Neuronal stem cell (in vitro differentiated cells): ENCODE measurements at regions not wholly inside any gene's neighbourhood (a gene's known extent, or its start where the extent isn't known, plus 50 kb on each side); places are given as distances from the start of the nearest gene placed in this dataset.

Experiments used
- DNase-seq: peaks from one replicate; pipeline ENCODE4 v3.0.0-alpha.2; 2013; ENCODE audit warnings: low spot score
- H2AFZ ChIP-seq: one replicate; pipeline ENCODE4 v1.6.1; 2013; ENCODE audit warnings: mild to moderate bottlenecking, low read length, inconsistent platforms
- H2AK5ac ChIP-seq: 2 replicates; pipeline ENCODE4 v1.6.1; 2013; ENCODE audit warnings: low read depth, mild to moderate bottlenecking, inconsistent platforms, low read length, moderate library complexity, mixed read lengths
- H2BK120ac ChIP-seq: 2 replicates; pipeline ENCODE4 v1.6.1; 2013; ENCODE audit warnings: low read depth, mild to moderate bottlenecking, inconsistent platforms, low read length, moderate library complexity, mixed read lengths
- H2BK12ac ChIP-seq: one replicate; pipeline ENCODE4 v1.6.1; 2013; ENCODE audit warnings: low read length, inconsistent platforms
- H2BK15ac ChIP-seq: 2 replicates; pipeline ENCODE4 v1.6.1; 2013; ENCODE audit warnings: mild to moderate bottlenecking, low read length, inconsistent platforms, mixed read lengths
- H2BK5ac ChIP-seq: one replicate; pipeline ENCODE4 v1.6.1; 2013; ENCODE audit warnings: inconsistent platforms, mild to moderate bottlenecking, low read length, moderate library complexity
- H3K14ac ChIP-seq: one replicate; pipeline ENCODE4 v1.6.1; 2013; ENCODE audit warnings: low read length, inconsistent platforms
- H3K18ac ChIP-seq: 2 replicates; pipeline ENCODE4 v1.6.1; 2013; ENCODE audit warnings: low read length, inconsistent platforms
- H3K23ac ChIP-seq: 2 replicates; pipeline ENCODE4 v1.6.1; 2013; ENCODE audit warnings: low read depth, mild to moderate bottlenecking, mixed read lengths, low read length, inconsistent platforms; ENCODE audit not compliant: poor library complexity
- H3K27ac ChIP-seq: replicated peaks from 3 replicates; pipeline ENCODE4 v1.5.1; 2013; ENCODE audit warnings: low read length, inconsistent platforms
- H3K27me3 ChIP-seq, 3 experiments: 2 replicates each; pipeline ENCODE4 v1.6.1; 2013; ENCODE audit warnings: low read length in 3 of 3, mild to moderate bottlenecking in 2 of 3, inconsistent platforms in 1 of 3, low read depth in 1 of 3, mixed read lengths in 1 of 3, moderate library complexity in 1 of 3; ENCODE audit not compliant: control insufficient read depth in 3 of 3, insufficient read depth in 3 of 3
- H3K36me3 ChIP-seq, 2 donors: replicated peaks in 1 of 2; 2 replicates each; pipeline ENCODE4 v1.6.1; 2013; ENCODE audit warnings: low read length in 2 of 2; ENCODE audit not compliant: control insufficient read depth in 2 of 2, insufficient read depth in 2 of 2
- H3K4ac ChIP-seq: 2 replicates; pipeline ENCODE4 v1.6.1; 2013; ENCODE audit warnings: inconsistent platforms, mild to moderate bottlenecking, low read length, moderate library complexity
- H3K4me1 ChIP-seq, 2 donors: 1 replicate in 1 of 2; 2 replicates in 1 of 2; pipeline ENCODE4 v1.6.1; 2013; ENCODE audit warnings: low read length in 2 of 2, low read depth in 1 of 2; ENCODE audit not compliant: control insufficient read depth in 2 of 2, insufficient read depth in 1 of 2
- H3K4me2 ChIP-seq: one replicate; pipeline ENCODE4 v1.6.1; 2013; ENCODE audit warnings: mild to moderate bottlenecking, low read length, inconsistent platforms; ENCODE audit not compliant: insufficient read depth, poor library complexity, severe bottlenecking
- H3K4me3 ChIP-seq, 2 donors: 2 replicates each; pipeline ENCODE4 v1.5.1; 2013; ENCODE audit warnings: low read length in 2 of 2, mild to moderate bottlenecking in 2 of 2, inconsistent platforms in 1 of 2, moderate library complexity in 1 of 2
- H3K79me1 ChIP-seq: one replicate; pipeline ENCODE4 v1.6.1; 2013; ENCODE audit warnings: low read depth, mild to moderate bottlenecking, inconsistent platforms, low read length, moderate library complexity
- H3K9ac ChIP-seq: one replicate; pipeline ENCODE4 v1.6.1; 2013; ENCODE audit warnings: mild to moderate bottlenecking, low read depth, low read length, inconsistent platforms; ENCODE audit not compliant: poor library complexity
- H3K9me3 ChIP-seq, 2 donors: replicated peaks in 1 of 2; 2 replicates each; pipeline versions ENCODE3 to v1.6.1; 2013; ENCODE audit warnings: low read length in 2 of 2, mild to moderate bottlenecking in 2 of 2, inconsistent platforms in 1 of 2, low read depth in 1 of 2, mixed read lengths in 1 of 2, moderate library complexity in 1 of 2; ENCODE audit not compliant: control insufficient read depth in 2 of 2, insufficient read depth in 1 of 2
- H4K8ac ChIP-seq: one replicate; pipeline ENCODE4 v1.6.1; 2013; ENCODE audit warnings: low read depth, mild to moderate bottlenecking, inconsistent platforms, low read length, moderate library complexity
- H4K91ac ChIP-seq: one replicate; pipeline ENCODE4 v1.6.1; 2013; ENCODE audit warnings: low read length, low read depth, mild to moderate bottlenecking, inconsistent platforms; ENCODE audit not compliant: poor library complexity
- WGBS, 2 donors: extraction: QIAGEN DNeasy Blood & Tissue Kit; methylation state at CpG; one replicate each; pipeline ENCODE4 v1.1.7; 2013; ENCODE audit warnings: missing lambda C conversion rate in 2 of 2, mixed read lengths in 1 of 2; ENCODE audit not compliant: insufficient read length in 2 of 2, insufficient replicate concordance in 1 of 2; ENCODE audit errors: extremely low coverage in 2 of 2; 5-methylcytosine and 5-hydroxymethylcytosine counted together

DNA sequence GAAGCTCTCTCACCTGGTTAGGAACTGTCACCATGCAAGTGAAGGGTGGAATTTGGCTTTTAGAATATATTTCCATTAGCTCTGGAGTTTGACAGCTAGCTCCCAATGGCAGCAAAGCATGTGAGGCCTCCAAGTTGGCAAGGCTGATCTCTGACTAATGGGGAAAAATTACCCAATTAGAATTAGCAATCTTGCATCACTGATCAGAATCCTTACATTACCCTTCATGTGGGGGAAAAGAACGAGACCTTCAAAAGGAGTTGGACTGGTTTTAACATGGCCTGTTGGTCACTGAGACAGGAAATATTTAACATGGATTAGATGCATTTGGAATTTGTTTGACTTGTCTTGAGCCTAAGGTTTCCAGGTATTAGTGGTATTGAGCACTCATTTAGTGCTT lies 192.3 kb upstream of the GDNF start:
- H3K4ac ChIP-seq = no peak overlapping the region
- H3K79me1 ChIP-seq = no peaks in the 10 kb centered on the region

DNA sequence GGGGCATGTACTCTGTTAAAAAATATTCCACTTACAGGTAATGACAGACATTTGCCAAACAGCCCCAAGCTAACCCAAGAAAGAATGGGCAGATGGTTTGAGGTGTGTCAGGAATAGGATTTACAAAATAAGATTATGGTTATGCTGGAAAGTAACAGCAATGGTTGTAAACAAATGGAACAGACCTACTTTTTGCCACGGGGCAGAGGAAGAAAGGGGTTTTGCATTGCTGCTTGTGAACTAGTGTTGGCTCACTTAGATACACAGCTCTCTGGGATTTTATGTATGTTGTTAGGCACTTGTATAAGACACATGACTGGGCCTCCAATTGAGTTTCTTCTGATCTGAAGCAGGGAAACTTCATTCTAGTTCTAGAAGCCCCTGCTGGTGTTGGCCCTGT lies 191.5 kb upstream of the GDNF start:
- Histone ChIP-seq H3K9me3 (peaks cover 0 to 3% of the 10 kb centered on the region in 2 donors), H3K23ac (no peak overlapping the region), H3K27me3 (peaks cover 0 to 3% (median 0%) of the 10 kb centered on the region in 3 experiments), H2AK5ac (no peak overlapping the region), H3K18ac (no peak overlapping the region), H3K14ac (no peak overlapping the region), H3K4me1 (no peaks in the 10 kb centered on the region), H3K4ac (no peak overlapping the region), H3K27ac (no peak overlapping the region), H2AFZ (no peak overlapping the region), H3K4me2 (no peak overlapping the region), H4K8ac (no peak overlapping the region), H4K91ac (no peak overlapping the region), H2BK120ac (no peak overlapping the region), H3K9ac (no peak overlapping the region), H3K36me3 (no peaks in the 10 kb centered on the region), H2BK12ac (no peak overlapping the region), H3K79me1 (no peaks in the 10 kb centered on the region), H2BK15ac (no peak overlapping the region), H2BK5ac (no peak overlapping the region), H3K4me3 (no peak overlapping the region)
- no peak for DNase-seq
- WGBS, 2 donors = no CpG with 5 or more reads among the region's 1 CpG

More for the DNA sequence above, 192.3 kb upstream of the GDNF start:
- no peak overlapping the region for H2AK5ac ChIP-seq
- H3K27me3 ChIP-seq = peaks cover 0 to 3% (median 0%) of the 10 kb centered on the region in 3 experiments
- H3K4me2 ChIP-seq = no peak overlapping the region
- H3K18ac ChIP-seq = no peak overlapping the region
- H3K9ac ChIP-seq = no peak overlapping the region
- H3K9me3 ChIP-seq = peaks cover 0 to 3% of the 10 kb centered on the region in 2 donors
- H2AFZ ChIP-seq = no peak overlapping the region
- H4K8ac ChIP-seq = no peak overlapping the region
- no peaks in the 10 kb centered on the region for H3K4me1 ChIP-seq
- H3K14ac ChIP-seq = no peak overlapping the region
- H3K27ac ChIP-seq = no peak overlapping the region
- no peak for DNase-seq
- H3K23ac ChIP-seq = no peak overlapping the region
- no peak overlapping the region for H3K4me3 ChIP-seq
- no peak overlapping the region for H2BK15ac ChIP-seq
- H3K36me3 ChIP-seq = no peaks in the 10 kb centered on the region
- no CpG with 5 or more reads among the region's 1 CpG for WGBS, 2 donors
- no peak overlapping the region for H4K91ac ChIP-seq
- no peak overlapping the region for H2BK120ac ChIP-seq
- no peak overlapping the region for H2BK5ac ChIP-seq
- no peak overlapping the region for H2BK12ac ChIP-seq

DNA sequence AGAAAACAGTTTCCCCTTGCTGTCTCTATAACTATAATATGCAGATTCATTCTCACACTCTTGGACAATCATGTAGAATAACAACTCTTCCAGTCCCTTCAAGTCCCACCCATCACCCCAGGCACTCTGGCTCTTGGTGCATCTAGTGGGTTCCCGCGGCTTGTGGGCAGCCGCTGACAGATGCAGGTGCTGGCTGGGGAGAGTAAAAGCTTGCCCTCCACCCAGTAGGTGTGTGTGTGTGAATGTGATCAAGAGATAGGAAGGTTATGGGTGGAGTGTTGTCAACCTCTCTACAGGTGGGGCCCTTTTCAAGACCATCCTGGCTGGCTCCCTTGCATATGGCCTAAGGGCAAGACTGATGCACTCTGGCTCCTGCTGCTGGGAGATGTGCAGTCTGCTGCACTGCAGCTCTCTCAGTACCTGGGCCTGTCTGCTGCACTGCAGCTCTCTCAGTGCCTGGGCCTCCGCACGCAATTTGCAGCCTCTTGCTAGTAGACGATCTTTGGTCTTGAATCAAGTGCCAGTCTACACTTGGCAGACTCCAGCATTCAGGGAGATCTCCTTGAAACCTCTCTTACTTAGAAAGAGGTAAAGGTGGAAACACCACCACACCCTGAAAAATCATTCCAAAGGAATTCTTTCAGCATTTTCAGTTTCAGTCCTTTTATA lies 189.7 kb upstream of the GDNF start:
- Histone ChIP-seq H2BK12ac (no peak overlapping the region), H3K9ac (no peak overlapping the region), H3K9me3 (peaks cover 0 to 3% of the 10 kb centered on the region in 2 donors), H4K8ac (no peak overlapping the region), H2AK5ac (no peak overlapping the region), H3K18ac (peak overlapping the region; percentile 45), H3K4me1 (no peaks in the 10 kb centered on the region), H2BK15ac (no peak overlapping the region), H3K23ac (no peak overlapping the region), H3K27ac (no peak overlapping the region), H4K91ac (no peak overlapping the region), H3K4ac (no peak overlapping the region), H3K27me3 (peaks cover 0 to 3% (median 0%) of the 10 kb centered on the region in 3 experiments), H2BK120ac (no peak overlapping the region), H2AFZ (no peak overlapping the region), H3K79me1 (no peaks in the 10 kb centered on the region), H2BK5ac (no peak overlapping the region), H3K4me2 (no peak overlapping the region), H3K14ac (no peak overlapping the region), H3K4me3 (no peak overlapping the region), H3K36me3 (no peaks in the 10 kb centered on the region)
- no peak for DNase-seq
- no CpG with 5 or more reads among the region's 6 CpGs for WGBS, 2 donors

- no peak overlapping the region for H3K4ac ChIP-seq
- no peak overlapping the region for H2AK5ac ChIP-seq
- no peaks in the 10 kb centered on the region for H3K79me1 ChIP-seq
- no peak overlapping the region for H2BK120ac ChIP-seq
- no peak overlapping the region for H2AFZ ChIP-seq
- no peak overlapping the region for H3K4me2 ChIP-seq
- no peaks in the 10 kb centered on the region for H3K9me3 ChIP-seq
- no peak overlapping the region for H3K27ac ChIP-seq
- no peak overlapping the region for H2BK5ac ChIP-seq
- no peak overlapping the region for H3K23ac ChIP-seq
- no peaks in the 10 kb centered on the region for H3K4me1 ChIP-seq
- no peak overlapping the region for H3K4me3 ChIP-seq
- H4K8ac ChIP-seq = no peak overlapping the region
- no peak for DNase-seq
- no peak overlapping the region for H2BK15ac ChIP-seq
- no peak overlapping the region for H3K9ac ChIP-seq
- WGBS, 2 donors = no CpG with 5 or more reads among the region's 4 CpGs
- no peak overlapping the region for H3K14ac ChIP-seq
- peaks cover 0 to 3% (median 0%) of the 10 kb centered on the region in 3 experiments for H3K27me3 ChIP-seq
- no peak overlapping the region for H2BK12ac ChIP-seq
- H3K36me3 ChIP-seq = no peaks in the 10 kb centered on the region
- H4K91ac ChIP-seq = no peak overlapping the region
- H3K18ac ChIP-seq = no peak overlapping the region
These were observed 184.0 kb upstream of the GDNF start for GRCh38 chr5:38023799-38024198.
